ENCODE measurements at regions not wholly inside any gene's neighbourhood (a gene's known extent, or its start where the extent isn't known, plus 50 kb on each side); places are given as distances from the start of the nearest gene placed in this dataset.

DNA sequence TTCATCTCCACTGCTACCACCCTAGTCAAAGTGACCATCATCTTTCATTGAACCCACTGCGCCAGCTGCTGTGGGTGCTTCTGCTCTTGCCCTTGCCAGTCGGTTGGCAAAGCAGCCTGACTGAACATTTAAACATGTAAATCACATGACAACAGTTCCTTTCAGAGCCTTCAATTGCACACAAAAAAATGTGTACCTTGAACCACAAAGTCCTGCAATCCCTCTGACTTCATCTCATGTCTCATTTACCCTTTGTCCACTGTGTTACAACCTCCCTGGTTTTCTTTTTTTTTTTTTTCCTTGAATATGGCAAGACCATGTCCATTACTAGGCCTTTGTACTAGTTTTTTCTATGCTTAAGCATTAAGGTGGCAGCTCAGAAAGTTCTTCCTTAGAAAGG is 183.5 kb downstream of the GBA3 start:
- no peak overlapping the region for H3K4me3 ChIP-seq
- no peak overlapping the region for H3K27ac ChIP-seq
- TF ChIP-seq, protein P1, sequence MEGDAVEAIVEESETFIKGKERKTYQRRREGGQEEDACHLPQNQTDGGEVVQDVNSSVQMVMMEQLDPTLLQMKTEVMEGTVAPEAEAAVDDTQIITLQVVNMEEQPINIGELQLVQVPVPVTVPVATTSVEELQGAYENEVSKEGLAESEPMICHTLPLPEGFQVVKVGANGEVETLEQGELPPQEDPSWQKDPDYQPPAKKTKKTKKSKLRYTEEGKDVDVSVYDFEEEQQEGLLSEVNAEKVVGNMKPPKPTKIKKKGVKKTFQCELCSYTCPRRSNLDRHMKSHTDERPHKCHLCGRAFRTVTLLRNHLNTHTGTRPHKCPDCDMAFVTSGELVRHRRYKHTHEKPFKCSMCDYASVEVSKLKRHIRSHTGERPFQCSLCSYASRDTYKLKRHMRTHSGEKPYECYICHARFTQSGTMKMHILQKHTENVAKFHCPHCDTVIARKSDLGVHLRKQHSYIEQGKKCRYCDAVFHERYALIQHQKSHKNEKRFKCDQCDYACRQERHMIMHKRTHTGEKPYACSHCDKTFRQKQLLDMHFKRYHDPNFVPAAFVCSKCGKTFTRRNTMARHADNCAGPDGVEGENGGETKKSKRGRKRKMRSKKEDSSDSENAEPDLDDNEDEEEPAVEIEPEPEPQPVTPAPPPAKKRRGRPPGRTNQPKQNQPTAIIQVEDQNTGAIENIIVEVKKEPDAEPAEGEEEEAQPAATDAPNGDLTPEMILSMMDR (IDR thresholded peaks at IDR 0.05) = no peak
- DNase-seq (ENCODE audit: low spot score) = no peak

DNA sequence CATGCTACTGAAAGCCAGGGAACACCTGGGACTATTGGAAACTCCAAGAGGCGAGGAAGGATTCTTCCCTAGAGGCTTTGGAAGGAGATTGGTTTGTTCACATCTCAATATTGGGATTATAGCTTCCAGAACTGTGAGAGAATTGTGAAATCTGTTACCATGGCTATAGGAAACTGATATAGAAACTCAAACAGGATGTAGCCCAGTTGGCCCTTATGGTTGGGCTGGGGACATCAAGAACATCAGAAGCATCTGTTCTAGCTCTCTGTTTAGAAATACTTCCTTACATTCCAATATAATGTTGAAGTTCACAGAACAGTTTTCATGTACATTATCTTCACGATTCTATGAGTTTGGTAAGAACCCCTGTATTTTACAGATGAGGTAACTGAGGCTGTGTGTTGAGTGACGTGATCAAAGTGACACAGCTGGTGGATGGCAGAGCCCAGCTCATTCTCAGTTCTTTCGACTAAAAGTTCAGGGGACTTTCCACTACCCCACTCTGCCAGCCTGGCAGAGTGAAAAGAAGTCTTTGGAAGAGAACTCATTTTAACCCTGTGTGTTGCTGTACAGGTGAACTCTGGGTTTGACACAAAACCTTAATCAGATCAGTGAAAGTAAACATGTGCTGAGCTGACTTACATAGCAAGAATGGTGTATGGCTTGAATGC is 183.0 kb downstream of the GBA3 start:
- Histone ChIP-seq H3K27ac (no peak overlapping the region), H3K4me3 (no peak overlapping the region)
- TF ChIP-seq, protein P1 (IDR thresholded peaks at IDR 0.05) = no peak
- DNase-seq (ENCODE audit: low spot score) = no peak

DNA sequence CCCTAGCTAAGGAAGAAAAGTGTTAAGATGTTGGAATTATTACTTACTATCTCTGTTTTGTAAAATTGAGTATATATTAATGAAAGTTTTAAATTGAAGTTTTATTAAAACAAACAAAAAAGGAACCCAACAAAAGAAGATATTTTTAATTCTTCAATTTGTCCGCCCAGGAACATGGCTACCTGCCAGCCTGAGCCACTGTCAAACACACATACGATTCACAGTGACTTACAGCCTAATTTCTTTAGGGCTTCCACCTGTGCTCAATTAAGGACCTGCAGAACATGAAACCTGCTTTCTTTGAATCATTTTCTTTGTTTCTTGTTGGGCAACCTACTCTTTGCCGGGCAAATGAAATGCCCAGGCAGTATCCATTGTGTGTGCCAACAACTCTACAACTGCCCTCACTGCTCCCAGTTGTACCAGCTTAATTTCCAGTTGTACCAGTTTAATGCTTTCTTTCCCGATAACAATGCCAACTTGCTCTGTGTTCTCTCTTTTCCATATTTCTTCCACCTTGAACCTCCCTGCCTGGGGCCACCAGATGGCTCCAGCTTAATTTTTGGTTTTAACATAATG is 181.7 kb downstream of the GBA3 start:
- DNase-seq (ENCODE audit: low spot score) = no peak
- Histone ChIP-seq H3K27ac (no peak overlapping the region), H3K4me3 (no peak overlapping the region)
- TF ChIP-seq, protein P1 (IDR thresholded peaks at IDR 0.05) = no peak

DNA sequence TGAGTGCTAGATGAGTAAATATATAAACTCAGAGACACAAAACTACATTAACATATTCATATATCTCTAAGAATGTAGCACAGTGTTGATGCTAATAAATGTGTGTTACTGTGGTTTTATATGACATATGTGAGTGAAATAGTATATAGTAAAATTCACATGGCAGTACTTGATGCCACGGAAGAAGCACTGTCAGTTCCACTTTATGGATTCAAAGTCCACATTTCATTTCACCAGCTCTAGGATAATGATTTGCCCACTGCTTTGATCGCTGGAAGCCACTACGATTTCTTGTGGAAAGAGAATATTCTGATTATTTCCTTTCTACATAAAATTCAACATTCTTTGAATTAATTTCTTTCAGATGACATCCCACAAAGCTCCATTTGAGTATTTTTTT is 181.2 kb downstream of the GBA3 start:
- no peak overlapping the region for H3K4me3 ChIP-seq
- H3K27ac ChIP-seq = no peak overlapping the region
- TF ChIP-seq, protein P1 (IDR thresholded peaks at IDR 0.05) = no peak
- DNase-seq (ENCODE audit: low spot score) = no peak

DNA sequence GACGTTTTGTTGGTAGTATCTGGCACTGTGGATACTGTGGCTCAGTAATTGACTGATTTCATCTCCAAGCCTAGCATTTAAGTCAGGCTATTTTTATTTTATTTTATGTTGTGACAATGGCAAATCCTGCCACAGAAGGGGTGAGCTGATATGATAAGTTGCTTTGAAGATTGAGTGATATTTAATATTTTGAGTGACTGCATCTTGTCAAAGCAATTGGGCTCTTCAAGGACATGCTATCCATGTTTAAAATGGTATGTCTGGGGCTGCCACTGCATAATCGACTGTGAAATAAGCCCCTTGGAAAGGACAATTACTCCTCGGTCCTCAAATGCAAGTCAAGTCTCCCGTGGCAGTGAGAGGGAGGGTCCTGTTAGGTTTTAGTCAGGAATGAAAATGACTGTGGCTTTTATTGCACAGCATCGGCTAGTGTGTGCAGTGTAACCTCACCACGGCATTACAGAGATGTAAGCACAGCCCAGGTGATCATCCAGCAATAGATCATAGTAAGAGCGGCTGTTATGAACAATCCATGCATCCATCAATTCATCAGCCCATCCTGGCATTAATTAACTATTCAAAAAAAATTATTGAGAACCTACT is 178.2 kb downstream of the GBA3 start:
- no peak overlapping the region for H3K27ac ChIP-seq
- H3K4me3 ChIP-seq = no peak overlapping the region
- DNase-seq (ENCODE audit: low spot score) = no peak
- TF ChIP-seq, protein P1 (IDR thresholded peaks at IDR 0.05) = no peak

DNA sequence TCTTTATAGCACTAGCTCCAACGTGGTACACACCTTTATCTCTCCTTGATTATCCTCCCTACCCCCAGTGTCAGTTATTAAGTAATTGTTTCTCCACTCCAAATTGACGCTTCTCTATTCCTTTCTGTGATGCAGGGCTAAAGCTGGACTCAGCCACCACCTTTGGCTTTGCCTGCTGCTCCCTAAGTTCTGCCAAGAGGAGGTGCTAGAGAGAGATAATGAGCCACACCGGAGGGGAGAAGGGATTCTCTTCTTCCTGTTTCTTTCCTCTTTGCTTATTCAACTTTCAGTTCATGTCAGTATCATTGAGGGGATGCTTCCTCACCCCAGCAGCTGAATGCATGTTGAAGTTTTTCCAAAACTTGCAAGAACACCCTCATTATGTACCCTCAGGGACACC is 176.5 kb downstream of the GBA3 start:
- no peak overlapping the region for H3K27ac ChIP-seq

More for the DNA sequence above, 176.5 kb downstream of the GBA3 start:
- no peak overlapping the region for H3K4me3 ChIP-seq
- TF ChIP-seq, protein P1 (IDR thresholded peaks at IDR 0.05) = no peak
- no peak for DNase-seq (ENCODE audit: low spot score)

All from coronary artery (tissue), 2 donors.